ENCODE measurements at regions not wholly inside any gene's neighbourhood (a gene's known extent, or its start where the extent isn't known, plus 50 kb on each side); places are given as distances from the start of the nearest gene placed in this dataset.

DNA sequence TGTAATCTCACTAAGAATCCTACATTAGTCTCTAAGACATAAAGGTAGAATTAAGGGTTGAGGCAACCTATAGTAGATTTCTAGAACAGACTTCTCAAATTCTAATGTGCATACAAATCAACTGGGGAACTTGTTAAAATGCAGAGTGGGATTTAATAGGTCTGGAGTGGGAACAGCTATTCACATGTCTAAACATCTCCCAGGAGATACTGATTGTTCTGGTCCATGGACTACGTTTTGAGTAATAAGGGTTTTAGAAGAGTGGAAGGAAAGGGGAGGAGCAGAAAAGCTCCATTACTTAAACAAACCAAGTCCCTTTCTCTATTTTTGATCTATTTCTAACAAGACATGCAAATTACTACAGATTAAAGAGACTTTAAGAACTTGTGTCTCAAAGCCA, 524.8 kb downstream of the TUSC7 start:
- intact Hi-C loops (cut with DNase I) = no loop called here
- Histone ChIP-seq H3K27me3 (replicated peaks; ENCODE audit: insufficient read depth) (no peaks in the 10 kb centered on the region), H3K4me3 (no peak overlapping the region), H3K27ac (no peak overlapping the region), H3K36me3 (no peaks in the 10 kb centered on the region), H3K4me1 (replicated peaks) (no peaks in the 10 kb centered on the region), H3K9me3 (no peaks in the 10 kb centered on the region)
- no peak for DNase-seq (ENCODE audit: low spot score)
- WGBS = 11% methylated on average over 1 of the region's 1 CpG
- TF ChIP-seq POLR2AphosphoS5 (IDR thresholded peaks at IDR 0.05) = no peak
- TF ChIP-seq POLR2A (IDR thresholded peaks at IDR 0.05) = no peak
- TF ChIP-seq, protein P1, sequence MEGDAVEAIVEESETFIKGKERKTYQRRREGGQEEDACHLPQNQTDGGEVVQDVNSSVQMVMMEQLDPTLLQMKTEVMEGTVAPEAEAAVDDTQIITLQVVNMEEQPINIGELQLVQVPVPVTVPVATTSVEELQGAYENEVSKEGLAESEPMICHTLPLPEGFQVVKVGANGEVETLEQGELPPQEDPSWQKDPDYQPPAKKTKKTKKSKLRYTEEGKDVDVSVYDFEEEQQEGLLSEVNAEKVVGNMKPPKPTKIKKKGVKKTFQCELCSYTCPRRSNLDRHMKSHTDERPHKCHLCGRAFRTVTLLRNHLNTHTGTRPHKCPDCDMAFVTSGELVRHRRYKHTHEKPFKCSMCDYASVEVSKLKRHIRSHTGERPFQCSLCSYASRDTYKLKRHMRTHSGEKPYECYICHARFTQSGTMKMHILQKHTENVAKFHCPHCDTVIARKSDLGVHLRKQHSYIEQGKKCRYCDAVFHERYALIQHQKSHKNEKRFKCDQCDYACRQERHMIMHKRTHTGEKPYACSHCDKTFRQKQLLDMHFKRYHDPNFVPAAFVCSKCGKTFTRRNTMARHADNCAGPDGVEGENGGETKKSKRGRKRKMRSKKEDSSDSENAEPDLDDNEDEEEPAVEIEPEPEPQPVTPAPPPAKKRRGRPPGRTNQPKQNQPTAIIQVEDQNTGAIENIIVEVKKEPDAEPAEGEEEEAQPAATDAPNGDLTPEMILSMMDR (IDR thresholded peaks at IDR 0.05) = no peak

DNA sequence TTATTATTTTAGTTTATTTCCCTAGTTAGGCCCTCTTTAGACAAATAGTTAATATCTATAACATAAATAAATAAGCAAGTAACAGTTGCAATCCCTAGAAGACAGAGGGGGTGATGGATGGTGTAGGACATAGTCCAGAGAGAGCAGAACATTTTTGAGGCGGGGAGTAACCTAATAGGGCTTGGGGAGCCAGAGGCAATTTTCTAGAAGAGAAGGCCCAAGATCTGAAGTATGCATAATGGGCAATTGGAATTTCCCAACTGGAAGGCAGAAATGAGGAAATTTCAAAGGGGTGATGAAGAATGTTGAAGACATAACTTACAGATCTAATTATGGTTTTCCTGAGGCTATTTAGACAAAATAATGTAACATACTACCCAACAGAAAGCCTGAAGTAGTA, 525.7 kb downstream of the TUSC7 start:
- Histone ChIP-seq H3K27ac (no peak overlapping the region), H3K4me1 (replicated peaks) (no peaks in the 10 kb centered on the region), H3K27me3 (replicated peaks; ENCODE audit: insufficient read depth) (no peaks in the 10 kb centered on the region), H3K4me3 (no peak overlapping the region), H3K36me3 (no peaks in the 10 kb centered on the region), H3K9me3 (no peaks in the 10 kb centered on the region)
- 100% methylated on average over 1 of the region's 1 CpG for WGBS
- intact Hi-C loops (cut with DNase I) = no loop called here
- TF ChIP-seq, protein P1 (IDR thresholded peaks at IDR 0.05) = no peak
- TF ChIP-seq POLR2A (IDR thresholded peaks at IDR 0.05) (no peak), POLR2AphosphoS5 (IDR thresholded peaks at IDR 0.05) (no peak)
- DNase-seq (ENCODE audit: low spot score) = no peak

DNA sequence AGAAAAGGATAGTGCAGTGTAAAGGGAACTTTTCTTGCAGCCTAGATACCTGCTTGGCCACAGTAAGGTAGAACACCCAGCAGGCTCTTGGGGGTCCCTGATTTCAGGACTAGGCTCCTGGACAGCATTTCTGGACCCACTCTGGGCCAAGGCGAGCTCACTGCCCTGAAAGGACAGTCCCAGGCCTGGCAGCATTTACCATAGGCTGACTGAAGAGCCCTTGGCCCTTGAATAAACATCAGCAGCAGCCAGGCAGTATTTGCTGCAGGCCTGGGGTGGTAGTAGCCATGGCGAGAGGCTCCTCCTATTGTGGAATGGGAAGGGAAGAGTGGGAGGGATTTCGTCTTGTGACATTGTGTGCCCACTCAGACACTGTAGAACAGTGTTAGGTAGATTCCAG, 529.2 kb downstream of the TUSC7 start:
- Histone ChIP-seq H3K9me3 (no peaks in the 10 kb centered on the region), H3K27me3 (replicated peaks; ENCODE audit: insufficient read depth) (no peaks in the 10 kb centered on the region), H3K4me1 (replicated peaks) (no peaks in the 10 kb centered on the region), H3K27ac (no peak overlapping the region), H3K4me3 (no peak overlapping the region), H3K36me3 (no peaks in the 10 kb centered on the region)
- TF ChIP-seq, protein P1 (IDR thresholded peaks at IDR 0.05) = no peak
- no peak for TF ChIP-seq POLR2A (IDR thresholded peaks at IDR 0.05)
- no peak for TF ChIP-seq POLR2AphosphoS5 (IDR thresholded peaks at IDR 0.05)
- DNase-seq (ENCODE audit: low spot score) = no peak
- intact Hi-C loops (cut with DNase I) = no loop called here
- whole genome bisulfite sequencing = 94% methylated on average over 3 of the region's 3 CpGs

DNA sequence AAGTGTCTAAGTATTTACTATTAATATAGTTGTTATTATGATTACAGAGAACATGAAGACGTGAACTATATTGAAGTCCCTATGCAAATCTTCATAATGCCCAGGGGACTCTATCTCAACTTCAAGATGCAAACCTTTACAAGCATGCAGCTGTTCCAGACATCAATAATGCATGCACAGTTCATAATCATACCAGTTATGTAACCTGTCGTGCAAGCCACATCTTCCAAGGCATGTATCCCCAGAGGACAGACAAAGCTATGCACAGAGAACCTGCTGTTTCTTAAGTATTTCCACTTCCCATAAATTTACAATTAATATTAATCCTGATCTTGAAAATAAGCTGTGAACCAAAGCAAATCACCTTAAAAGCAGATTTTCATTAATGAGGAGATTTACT, 534.1 kb downstream of the TUSC7 start:
- no peak for DNase-seq (ENCODE audit: low spot score)
- no peaks in the 10 kb centered on the region for H3K9me3 ChIP-seq
- no peak for TF ChIP-seq POLR2A (IDR thresholded peaks at IDR 0.05)
- TF ChIP-seq, protein P1 (IDR thresholded peaks at IDR 0.05) = no peak
- TF ChIP-seq POLR2AphosphoS5 (IDR thresholded peaks at IDR 0.05) = no peak
- H3K27ac ChIP-seq = no peak overlapping the region
- intact Hi-C loops (cut with DNase I) = no loop called here
- no peaks in the 10 kb centered on the region for H3K27me3 ChIP-seq (replicated peaks; ENCODE audit: insufficient read depth)
- H3K4me1 ChIP-seq (replicated peaks) = no peaks in the 10 kb centered on the region
- no peaks in the 10 kb centered on the region for H3K36me3 ChIP-seq
- WGBS = 91% methylated on average over 2 of the region's 2 CpGs
- H3K4me3 ChIP-seq = no peak overlapping the region

DNA sequence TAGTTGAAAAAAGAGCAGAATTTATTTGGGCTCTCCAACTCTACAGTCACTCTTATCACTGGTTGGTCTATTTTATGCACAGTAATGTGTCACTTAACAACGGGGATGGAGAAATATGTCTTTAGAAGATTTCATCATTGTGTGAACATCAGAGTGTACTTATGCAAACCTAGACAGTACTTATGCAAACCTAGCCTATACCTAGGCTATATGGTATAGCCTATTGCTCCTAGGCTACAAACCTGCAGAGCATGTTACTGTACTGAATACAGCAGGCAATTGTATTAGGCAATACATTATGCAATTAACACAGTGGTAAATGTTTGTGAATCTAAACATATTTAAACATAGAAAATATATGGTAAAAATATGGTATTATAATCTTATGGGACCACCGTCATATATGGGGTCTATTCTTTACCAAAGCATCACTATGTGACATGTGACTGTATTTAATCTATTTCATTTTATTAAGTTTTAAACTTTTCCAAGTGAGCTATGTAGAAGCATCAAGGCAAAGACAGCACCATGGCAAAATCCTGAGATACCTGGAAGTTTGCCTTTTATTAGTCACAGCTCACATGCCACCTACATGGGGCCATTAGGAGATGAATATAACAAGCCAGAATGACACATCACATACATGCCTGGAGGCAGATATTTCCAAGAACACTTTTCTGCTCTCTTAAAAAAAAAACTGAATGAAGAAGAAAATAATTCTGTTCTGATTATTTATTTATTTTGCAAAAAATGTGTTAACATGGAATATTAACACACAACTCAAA, 537.4 kb downstream of the TUSC7 start:
- H3K27ac ChIP-seq = no peak overlapping the region
- no peak overlapping the region for H3K4me3 ChIP-seq
- no peaks in the 10 kb centered on the region for H3K36me3 ChIP-seq
- H3K4me1 ChIP-seq (replicated peaks) = no peaks in the 10 kb centered on the region
- DNase-seq (ENCODE audit: low spot score) = no peak
- H3K27me3 ChIP-seq (replicated peaks; ENCODE audit: insufficient read depth) = no peaks in the 10 kb centered on the region
- no peak for TF ChIP-seq POLR2AphosphoS5 (IDR thresholded peaks at IDR 0.05)
- TF ChIP-seq POLR2A (IDR thresholded peaks at IDR 0.05) = no peak
- TF ChIP-seq, protein P1 (IDR thresholded peaks at IDR 0.05) = no peak
- H3K9me3 ChIP-seq = no peaks in the 10 kb centered on the region
- intact Hi-C loops (cut with DNase I) = no loop called here
- WGBS = 60% methylated on average over 2 of the region's 2 CpGs

All from prostate gland (tissue), 2 donors.